Stimulated activated CD8-positive, alpha-beta memory T cell treated with anti-CD3 and anti-CD28 coated beads, Interleukin-15, amount 100 ng/mL, for 48 hours (primary cell): ENCODE measurements at regions not wholly inside any gene's neighbourhood (a gene's known extent, or its start where the extent isn't known, plus 50 kb on each side); places are given as distances from the start of the nearest gene placed in this dataset.

ENCODE experiments used
- DNase-seq, 2 donors: peaks; one replicate each; pipeline ENCODE4 v3.0.0-alpha.2; 2020; ENCODE audit warnings: low read depth in 2 of 2

GRCh38 chr2:161102770-161103450 lies 57.3 kb upstream of the TANK start:
- no peak for DNase-seq

- no peak for DNase-seq
Observed at GRCh38 chr2:161103451-161103831, 56.8 kb upstream of the TANK start.

- no peak for DNase-seq
Observed at GRCh38 chr2:161104054-161104553, 56.1 kb upstream of the TANK start.

GRCh38 chr2:161107265-161107664 lies 53.0 kb upstream of the TANK start:
- no peak for DNase-seq
